ENCODE measurements at regions not wholly inside any gene's neighbourhood (a gene's known extent, or its start where the extent isn't known, plus 50 kb on each side); places are given as distances from the start of the nearest gene placed in this dataset.

GRCh38 chr1:177334903-177335302, 164.1 kb downstream of the BRINP2 start:
- TF ChIP-seq, protein P1, sequence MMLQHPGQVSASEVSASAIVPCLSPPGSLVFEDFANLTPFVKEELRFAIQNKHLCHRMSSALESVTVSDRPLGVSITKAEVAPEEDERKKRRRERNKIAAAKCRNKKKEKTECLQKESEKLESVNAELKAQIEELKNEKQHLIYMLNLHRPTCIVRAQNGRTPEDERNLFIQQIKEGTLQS (IDR thresholded peaks at IDR 0.05), result no peak
- TF ChIP-seq YY1 (IDR thresholded peaks at IDR 0.05) (no peak), CTCF (IDR thresholded peaks at IDR 0.05; ENCODE audit: low read depth, low read length, missing input control) (no peak), ZBTB33 (IDR thresholded peaks at IDR 0.05) (no peak), REST (IDR thresholded peaks at IDR 0.05) (no peak), SP1 (IDR thresholded peaks at IDR 0.05) (no peak), FOXA2 (IDR thresholded peaks at IDR 0.05) (no peak), GABPA (IDR thresholded peaks at IDR 0.05 in 1 of 2, conservative IDR thresholded peaks at IDR 0.05 in 1 of 2) (no peak), NR2F2 (IDR thresholded peaks at IDR 0.05) (no peak), FOXA1 (IDR thresholded peaks at IDR 0.05) (no peak), RXRA (IDR thresholded peaks at IDR 0.05) (no peak)
- TF ChIP-seq, protein P2, sequence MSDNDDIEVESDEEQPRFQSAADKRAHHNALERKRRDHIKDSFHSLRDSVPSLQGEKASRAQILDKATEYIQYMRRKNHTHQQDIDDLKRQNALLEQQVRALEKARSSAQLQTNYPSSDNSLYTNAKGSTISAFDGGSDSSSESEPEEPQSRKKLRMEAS (IDR thresholded peaks at IDR 0.05), result no peak
